ENCODE measurements at regions not wholly inside any gene's neighbourhood (a gene's known extent, or its start where the extent isn't known, plus 50 kb on each side); places are given as distances from the start of the nearest gene placed in this dataset.
"Not testable (repeated sequence)": the region's sequence is repeated elsewhere in the genome, so short reads cannot be mapped to it uniquely, and the experiment has no call there.

GRCh38 chr7:68401313-68401712 lies 1197.0 kb upstream of the AUTS2 start:
- no peak for DNase-seq (ENCODE audit: low read depth)
- TF ChIP-seq CTCF (IDR thresholded peaks at IDR 0.05; ENCODE audit: low read length, missing control alignments) = no peak
- H3K4me3 ChIP-seq (replicated peaks; ENCODE audit: low read depth, low read length) = no peak overlapping the region

GRCh38 chr7:68406480-68406879 lies 1191.8 kb upstream of the AUTS2 start:
- no peak for TF ChIP-seq CTCF (IDR thresholded peaks at IDR 0.05; ENCODE audit: low read length, missing control alignments)
- H3K4me3 ChIP-seq (replicated peaks; ENCODE audit: low read depth, low read length) = no peak overlapping the region
- DNase-seq (ENCODE audit: low read depth) = no peak

- no peak for TF ChIP-seq CTCF (IDR thresholded peaks at IDR 0.05; ENCODE audit: low read length, missing control alignments)
- no peak overlapping the region for H3K4me3 ChIP-seq (replicated peaks; ENCODE audit: low read depth, low read length)
- DNase-seq (ENCODE audit: low read depth) = no peak
These were observed 1190.8 kb upstream of the AUTS2 start for GRCh38 chr7:68407460-68407859.

GRCh38 chr7:68408873-68409272 lies 1189.4 kb upstream of the AUTS2 start:
- DNase-seq (ENCODE audit: low read depth) = no peak
- TF ChIP-seq CTCF (IDR thresholded peaks at IDR 0.05; ENCODE audit: low read length, missing control alignments) = no peak
- no peak overlapping the region for H3K4me3 ChIP-seq (replicated peaks; ENCODE audit: low read depth, low read length)

- no peak for TF ChIP-seq CTCF (IDR thresholded peaks at IDR 0.05; ENCODE audit: low read length, missing control alignments)
- H3K4me3 ChIP-seq (replicated peaks; ENCODE audit: low read depth, low read length) = no peak overlapping the region
- DNase-seq (ENCODE audit: low read depth) = no peak
These were observed 1188.4 kb upstream of the AUTS2 start for GRCh38 chr7:68409851-68410250.

- not testable (repeated sequence) for H3K4me3 ChIP-seq (replicated peaks; ENCODE audit: low read depth, low read length); DNase-seq (ENCODE audit: low read depth)
These were observed 1187.6 kb upstream of the AUTS2 start for GRCh38 chr7:68410693-68411092.

- H3K4me3 ChIP-seq (replicated peaks; ENCODE audit: low read depth, low read length) = no peak overlapping the region
- no peak for DNase-seq (ENCODE audit: low read depth)
- no peak for TF ChIP-seq CTCF (IDR thresholded peaks at IDR 0.05; ENCODE audit: low read length, missing control alignments)
These were observed 1186.5 kb upstream of the AUTS2 start for GRCh38 chr7:68411742-68412141.
